ENCODE measurements at regions not wholly inside any gene's neighbourhood (a gene's known extent, or its start where the extent isn't known, plus 50 kb on each side); places are given as distances from the start of the nearest gene placed in this dataset.

DNA sequence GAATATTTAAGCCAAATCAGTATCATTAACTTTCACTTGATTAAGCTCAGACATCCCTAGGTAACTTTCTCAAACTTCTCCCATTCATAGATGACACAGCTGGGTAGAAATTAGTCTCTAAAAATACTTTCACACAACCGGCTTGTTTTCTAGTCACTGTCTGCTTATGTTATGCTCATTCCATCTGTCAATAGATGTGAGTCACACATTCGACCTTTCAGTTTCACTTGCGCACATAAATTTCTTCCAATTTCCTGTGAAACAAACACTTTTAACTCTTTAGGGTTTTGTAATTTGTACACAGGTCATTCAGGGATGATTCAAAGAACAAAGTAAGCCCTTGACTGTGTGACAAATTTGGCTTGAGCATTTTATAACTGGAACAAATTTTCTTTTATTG is 723.0 kb downstream of the KCNA4 start:
- H3K27me3 ChIP-seq (ENCODE audit: control insufficient read depth, insufficient read depth, low read length) = no peaks in the 10 kb centered on the region
- TF ChIP-seq, protein P1, sequence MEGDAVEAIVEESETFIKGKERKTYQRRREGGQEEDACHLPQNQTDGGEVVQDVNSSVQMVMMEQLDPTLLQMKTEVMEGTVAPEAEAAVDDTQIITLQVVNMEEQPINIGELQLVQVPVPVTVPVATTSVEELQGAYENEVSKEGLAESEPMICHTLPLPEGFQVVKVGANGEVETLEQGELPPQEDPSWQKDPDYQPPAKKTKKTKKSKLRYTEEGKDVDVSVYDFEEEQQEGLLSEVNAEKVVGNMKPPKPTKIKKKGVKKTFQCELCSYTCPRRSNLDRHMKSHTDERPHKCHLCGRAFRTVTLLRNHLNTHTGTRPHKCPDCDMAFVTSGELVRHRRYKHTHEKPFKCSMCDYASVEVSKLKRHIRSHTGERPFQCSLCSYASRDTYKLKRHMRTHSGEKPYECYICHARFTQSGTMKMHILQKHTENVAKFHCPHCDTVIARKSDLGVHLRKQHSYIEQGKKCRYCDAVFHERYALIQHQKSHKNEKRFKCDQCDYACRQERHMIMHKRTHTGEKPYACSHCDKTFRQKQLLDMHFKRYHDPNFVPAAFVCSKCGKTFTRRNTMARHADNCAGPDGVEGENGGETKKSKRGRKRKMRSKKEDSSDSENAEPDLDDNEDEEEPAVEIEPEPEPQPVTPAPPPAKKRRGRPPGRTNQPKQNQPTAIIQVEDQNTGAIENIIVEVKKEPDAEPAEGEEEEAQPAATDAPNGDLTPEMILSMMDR (IDR thresholded peaks at IDR 0.05; ENCODE audit: borderline replicate concordance, extremely low read depth, insufficient read depth) = no peak
- FAIRE-seq = no peak
- no peak overlapping the region for H3K4me3 ChIP-seq (ENCODE audit: low read length in 3 of 3)
- H3K9ac ChIP-seq (ENCODE audit: low read length in 3 of 3) = no peak overlapping the region
- DNase-seq = no peak
- H3K27ac ChIP-seq (ENCODE audit: low read depth in 2 of 2, low read length in 2 of 2) = no peak overlapping the region
- H3K4me1 ChIP-seq (ENCODE audit: control insufficient read depth in 2 of 3, insufficient read depth in 2 of 3, low read depth in 1 of 3, low read length in 3 of 3) = no peaks in the 10 kb centered on the region
- H3K9me3 ChIP-seq (ENCODE audit: control insufficient read depth in 2 of 3, insufficient read depth in 1 of 3, low read length in 3 of 3) = peaks cover 0 to 2% (median 0%) of the 10 kb centered on the region in 3 donors
- intact Hi-C loops (cut with DNase I) = no loop called here
- H3K36me3 ChIP-seq (ENCODE audit: control insufficient read depth in 2 of 3, insufficient read depth in 3 of 3, low read length in 3 of 3) = no peaks in the 10 kb centered on the region

DNA sequence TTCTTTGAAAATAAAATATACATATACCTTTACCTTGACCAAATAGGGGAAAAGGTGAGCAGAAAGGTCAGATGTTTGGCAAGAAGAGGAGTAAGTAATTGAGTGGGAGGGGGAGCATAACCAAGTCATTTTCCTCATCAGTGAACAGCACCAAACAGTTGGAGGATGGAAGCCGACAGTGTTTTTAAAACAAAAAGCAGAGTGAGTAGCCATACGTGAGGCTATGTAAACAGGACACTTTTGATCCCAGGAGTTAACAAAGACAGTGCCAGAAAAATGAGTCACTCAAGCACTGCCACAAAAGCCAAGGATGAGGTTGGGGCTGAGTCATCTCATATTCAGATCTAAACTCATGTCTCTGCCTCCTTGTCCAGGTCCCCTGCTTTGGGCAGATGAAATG is 734.7 kb downstream of the KCNA4 start:
- Histone ChIP-seq H3K9me3 (ENCODE audit: control insufficient read depth in 2 of 3, insufficient read depth in 1 of 3, low read length in 3 of 3) (no peaks in the 10 kb centered on the region), H3K4me3 (ENCODE audit: low read length in 3 of 3) (no peak overlapping the region), H3K27me3 (ENCODE audit: control insufficient read depth, insufficient read depth, low read length) (no peaks in the 10 kb centered on the region), H3K9ac (ENCODE audit: low read length in 3 of 3) (no peak overlapping the region), H3K4me1 (ENCODE audit: control insufficient read depth in 2 of 3, insufficient read depth in 2 of 3, low read depth in 1 of 3, low read length in 3 of 3) (no peaks in the 10 kb centered on the region), H3K36me3 (ENCODE audit: control insufficient read depth in 2 of 3, insufficient read depth in 3 of 3, low read length in 3 of 3) (no peaks in the 10 kb centered on the region), H3K27ac (ENCODE audit: low read depth in 2 of 2, low read length in 2 of 2) (no peak overlapping the region)
- intact Hi-C loops (cut with DNase I) = no loop called here
- DNase-seq (peak in 2 of 5 donors; percentile 34 to 43), FAIRE-seq (no peak)
- TF ChIP-seq, protein P1 (IDR thresholded peaks at IDR 0.05; ENCODE audit: borderline replicate concordance, extremely low read depth, insufficient read depth) = no peak

DNA sequence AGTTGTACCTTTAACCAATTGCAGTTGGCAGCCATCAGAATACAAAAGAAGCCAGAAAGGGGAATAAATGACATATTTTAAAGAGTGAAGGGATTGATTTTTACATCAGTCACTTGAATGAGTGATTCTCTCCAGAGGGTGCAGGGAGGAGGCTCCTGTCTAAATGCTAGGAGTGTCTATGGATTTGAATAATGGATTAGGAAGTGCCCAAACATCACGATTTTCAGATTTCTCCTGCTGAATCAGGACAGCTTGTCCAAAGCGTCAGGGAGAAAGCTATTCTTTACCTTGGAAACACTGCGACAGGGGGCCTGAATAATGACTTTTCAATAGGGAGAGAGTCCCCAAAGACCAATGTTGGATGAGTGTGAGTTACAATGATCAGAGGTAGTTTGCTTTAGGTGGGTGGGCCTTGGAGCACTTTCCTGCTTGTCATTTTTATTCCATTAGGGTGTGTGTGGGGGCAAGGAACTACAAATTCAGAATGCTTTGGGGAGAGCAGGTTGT is 735.5 kb downstream of the KCNA4 start:
- DNase-seq = peak in 1 of 5 donors; percentile 6
- FAIRE-seq = no peak
- intact Hi-C loops (cut with DNase I) = no loop called here
- Histone ChIP-seq H3K27ac (ENCODE audit: low read depth in 2 of 2, low read length in 2 of 2) (no peak overlapping the region), H3K9ac (ENCODE audit: low read length in 3 of 3) (no peak overlapping the region), H3K27me3 (ENCODE audit: control insufficient read depth, insufficient read depth, low read length) (no peaks in the 10 kb centered on the region), H3K9me3 (ENCODE audit: control insufficient read depth in 2 of 3, insufficient read depth in 1 of 3, low read length in 3 of 3) (no peaks in the 10 kb centered on the region), H3K36me3 (ENCODE audit: control insufficient read depth in 2 of 3, insufficient read depth in 3 of 3, low read length in 3 of 3) (no peaks in the 10 kb centered on the region), H3K4me1 (ENCODE audit: control insufficient read depth in 2 of 3, insufficient read depth in 2 of 3, low read depth in 1 of 3, low read length in 3 of 3) (no peaks in the 10 kb centered on the region), H3K4me3 (ENCODE audit: low read length in 3 of 3) (no peak overlapping the region)
- TF ChIP-seq, protein P1 (IDR thresholded peaks at IDR 0.05; ENCODE audit: borderline replicate concordance, extremely low read depth, insufficient read depth) = no peak

DNA sequence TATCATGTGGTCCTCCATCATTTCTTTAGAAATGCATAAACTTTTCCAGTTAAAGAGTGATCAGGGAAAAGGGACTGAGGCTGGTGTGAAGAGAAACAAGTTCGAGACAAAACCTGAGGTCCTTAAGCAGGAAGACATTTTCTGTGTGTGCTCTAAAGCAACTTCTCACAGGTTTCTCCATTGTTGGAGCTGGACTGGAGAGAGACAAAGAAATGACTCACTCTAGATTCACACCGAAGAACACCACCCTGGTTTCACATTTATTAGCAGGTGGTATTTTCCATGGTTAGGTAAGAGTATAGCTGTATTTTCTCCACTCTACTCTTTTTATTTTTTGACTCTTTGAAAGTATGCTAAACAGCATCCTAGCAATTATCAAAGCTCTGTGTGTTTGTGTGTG is 736.4 kb downstream of the KCNA4 start:
- no peak for FAIRE-seq
- H3K4me1 ChIP-seq (ENCODE audit: control insufficient read depth in 2 of 3, insufficient read depth in 2 of 3, low read depth in 1 of 3, low read length in 3 of 3) = no peaks in the 10 kb centered on the region
- H3K27ac ChIP-seq (ENCODE audit: low read depth in 2 of 2, low read length in 2 of 2) = no peak overlapping the region
- H3K27me3 ChIP-seq (ENCODE audit: control insufficient read depth, insufficient read depth, low read length) = no peaks in the 10 kb centered on the region
- H3K4me3 ChIP-seq (ENCODE audit: low read length in 3 of 3) = no peak overlapping the region
- DNase-seq = no peak
- H3K36me3 ChIP-seq (ENCODE audit: control insufficient read depth in 2 of 3, insufficient read depth in 3 of 3, low read length in 3 of 3) = no peaks in the 10 kb centered on the region
- intact Hi-C loops (cut with DNase I) = no loop called here
- TF ChIP-seq, protein P1 (IDR thresholded peaks at IDR 0.05; ENCODE audit: borderline replicate concordance, extremely low read depth, insufficient read depth) = no peak
- no peaks in the 10 kb centered on the region for H3K9me3 ChIP-seq (ENCODE audit: control insufficient read depth in 2 of 3, insufficient read depth in 1 of 3, low read length in 3 of 3)
- no peak overlapping the region for H3K9ac ChIP-seq (ENCODE audit: low read length in 3 of 3)

Measured in kidney (tissue), 13 donors.